ENCODE measurements at regions not wholly inside any gene's neighbourhood (a gene's known extent, or its start where the extent isn't known, plus 50 kb on each side); places are given as distances from the start of the nearest gene placed in this dataset.

- intact Hi-C loops (cut with micrococcal nuclease) (loop anchor here (5.0 kb wide), 1 partner anchor 202 kb away; no protein-coding TSS in a partner anchor), dilution Hi-C loops (cut with MboI; ENCODE audit: extremely low pct_ligation_motif_present, low sequenced_read_pairs) (no loop called here)
- peaks cover 18% of the 10 kb centered on the region for H3K4me1 ChIP-seq (ENCODE audit: control insufficient read depth, extremely low read depth, insufficient read depth, low read length)
- FAIRE-seq, result no peak
- no peak for DNase-seq (ENCODE audit: low read depth, low spot score)
- no peaks in the 10 kb centered on the region for H3K36me3 ChIP-seq (ENCODE audit: control insufficient read depth in 2 of 2, extremely low read depth in 1 of 2, insufficient read depth in 2 of 2, low read length in 2 of 2)
- no peak overlapping the region for H3K9ac ChIP-seq (replicated peaks; ENCODE audit: extremely low read depth, insufficient read depth, low read length)
- BruUV-seq (replicated peaks), result no TSS peak
- H3K27me3 ChIP-seq (ENCODE audit: control insufficient read depth in 2 of 2, insufficient read depth in 2 of 2, low read length in 2 of 2), result no peaks in the 10 kb centered on the region
- TF ChIP-seq MAX (IDR thresholded peaks at IDR 0.05; ENCODE audit: insufficient read depth, insufficient read length), result no peak
- TF ChIP-seq EZH2 (IDR thresholded peaks at IDR 0.05; ENCODE audit: borderline replicate concordance, low read depth, low read length, severe bottlenecking), result no peak
- TF ChIP-seq FOS (IDR thresholded peaks at IDR 0.05; ENCODE audit: borderline replicate concordance, insufficient read depth, low read length), result no peak
- TF ChIP-seq JUN (IDR thresholded peaks at IDR 0.05; ENCODE audit: borderline replicate concordance, insufficient read depth, insufficient read length, low read depth), result no peak
- ChIA-PET POLR2A (no interaction called here), CTCF (interaction anchor here (0.7 to 1.4 kb wide), 3 partner anchors 8 to 242 kb away, joined by 3 to 5 read pairs (median 3); no protein-coding TSS in a partner anchor)
- no peaks in the 10 kb centered on the region for H4K20me1 ChIP-seq (replicated peaks; ENCODE audit: control insufficient read depth, extremely low read depth, insufficient read depth, low read length)
- H2AFZ ChIP-seq (ENCODE audit: low read depth, low read length), result no peak overlapping the region
- H3K4me3 ChIP-seq (replicated peaks in 1 of 3; ENCODE audit: insufficient read depth in 1 of 3, low read depth in 1 of 3, low read length in 3 of 3), result no peak overlapping the region
- no peak overlapping the region for H3K4me2 ChIP-seq (ENCODE audit: insufficient read depth, low read length)
- H3K9me1 ChIP-seq (replicated peaks; ENCODE audit: control insufficient read depth, extremely low read depth, insufficient read depth, low read length), result no peaks in the 10 kb centered on the region
- H3K9me3 ChIP-seq (replicated peaks; ENCODE audit: control insufficient read depth, insufficient read depth, low read length), result no peaks in the 10 kb centered on the region
- H3K27ac ChIP-seq (ENCODE audit: insufficient read depth, low read depth, low read length), result no peak overlapping the region
- no peaks in the 10 kb centered on the region for H3K79me2 ChIP-seq (ENCODE audit: control insufficient read depth, insufficient read depth, low read length)
Observed at GRCh38 chr3:177690306-177690705, 493.0 kb upstream of the TBL1XR1 start.

GRCh38 chr3:177692304-177692975 is 495.2 kb upstream of the TBL1XR1 start:
- CTCF ChIA-PET, result no interaction called here
- H3K9me1 ChIP-seq (replicated peaks; ENCODE audit: control insufficient read depth, extremely low read depth, insufficient read depth, low read length), result no peaks in the 10 kb centered on the region
- no peaks in the 10 kb centered on the region for H3K9me3 ChIP-seq (replicated peaks; ENCODE audit: control insufficient read depth, insufficient read depth, low read length)
- H3K4me3 ChIP-seq (replicated peaks in 1 of 3; ENCODE audit: insufficient read depth in 1 of 3, low read depth in 1 of 3, low read length in 3 of 3), result no peak overlapping the region
- no peak overlapping the region for H3K27ac ChIP-seq (ENCODE audit: insufficient read depth, low read depth, low read length)
- no peaks in the 10 kb centered on the region for H3K36me3 ChIP-seq (ENCODE audit: control insufficient read depth in 2 of 2, extremely low read depth in 1 of 2, insufficient read depth in 2 of 2, low read length in 2 of 2)
- dilution Hi-C loops (cut with MboI; ENCODE audit: extremely low pct_ligation_motif_present, low sequenced_read_pairs) (no loop called here), intact Hi-C loops (cut with micrococcal nuclease) (loop anchor here (5.0 kb wide), 1 partner anchor 200 kb away; no protein-coding TSS in a partner anchor)
- H3K9ac ChIP-seq (replicated peaks; ENCODE audit: extremely low read depth, insufficient read depth, low read length), result no peak overlapping the region
- POLR2A ChIA-PET, result no interaction called here
- H3K4me2 ChIP-seq (ENCODE audit: insufficient read depth, low read length), result no peak overlapping the region
- TF ChIP-seq JUN (IDR thresholded peaks at IDR 0.05; ENCODE audit: borderline replicate concordance, insufficient read depth, insufficient read length, low read depth), result no peak
- TF ChIP-seq POLR2AphosphoS5 (IDR thresholded peaks at IDR 0.05; ENCODE audit: insufficient read depth, low read depth, low read length), result no peak
- TF ChIP-seq CTCF (IDR thresholded peaks at IDR 0.05; ENCODE audit: extremely low read depth in 1 of 2, insufficient read depth in 1 of 2, low read depth in 1 of 2, low read length in 2 of 2), result no peak
- TF ChIP-seq MAX (IDR thresholded peaks at IDR 0.05; ENCODE audit: insufficient read depth, insufficient read length), result no peak
- TF ChIP-seq MYC (IDR thresholded peaks at IDR 0.05; ENCODE audit: low read depth, low read length), result no peak
- no peak for TF ChIP-seq POLR2A (IDR thresholded peaks at IDR 0.05; ENCODE audit: low read depth, low read length)
- TF ChIP-seq EZH2 (IDR thresholded peaks at IDR 0.05; ENCODE audit: borderline replicate concordance, low read depth, low read length, severe bottlenecking), result no peak
- no peak for TF ChIP-seq GATA2 (IDR thresholded peaks at IDR 0.05; ENCODE audit: insufficient read depth, insufficient read length, low read depth, low read length)
- H3K4me1 ChIP-seq (ENCODE audit: control insufficient read depth, extremely low read depth, insufficient read depth, low read length), result peaks cover 18% of the 10 kb centered on the region
- no peak overlapping the region for H2AFZ ChIP-seq (ENCODE audit: low read depth, low read length)
- no peaks in the 10 kb centered on the region for H4K20me1 ChIP-seq (replicated peaks; ENCODE audit: control insufficient read depth, extremely low read depth, insufficient read depth, low read length)
- no peak for DNase-seq (ENCODE audit: low read depth, low spot score)
- H3K27me3 ChIP-seq (ENCODE audit: control insufficient read depth in 2 of 2, insufficient read depth in 2 of 2, low read length in 2 of 2), result no peaks in the 10 kb centered on the region
- BruUV-seq (replicated peaks), result no TSS peak
- no peaks in the 10 kb centered on the region for H3K79me2 ChIP-seq (ENCODE audit: control insufficient read depth, insufficient read depth, low read length)
- no peak for FAIRE-seq
